GM23248 (cell line): ENCODE measurements at regions not wholly inside any gene's neighbourhood (a gene's known extent, or its start where the extent isn't known, plus 50 kb on each side); places are given as distances from the start of the nearest gene placed in this dataset.

Experiments used
- EZH2 ChIP-seq: fragments of 200-600 bp; sonication (generic); IDR thresholded peaks from 2 replicates; pipeline ENCODE4 v1.6.1; 2018; ENCODE audit warnings: antibody characterized with exemption, mild to moderate bottlenecking; ENCODE audit not compliant: insufficient read depth, poor library complexity, severe bottlenecking
- EZH2phosphoT487 ChIP-seq: fragments of 200-600 bp; sonication (generic); IDR thresholded peaks from 2 replicates; pipeline ENCODE4 v1.6.1; 2018; ENCODE audit warnings: antibody characterized with exemption, moderate library complexity, mild to moderate bottlenecking, low read depth; ENCODE audit not compliant: insufficient read depth

DNA sequence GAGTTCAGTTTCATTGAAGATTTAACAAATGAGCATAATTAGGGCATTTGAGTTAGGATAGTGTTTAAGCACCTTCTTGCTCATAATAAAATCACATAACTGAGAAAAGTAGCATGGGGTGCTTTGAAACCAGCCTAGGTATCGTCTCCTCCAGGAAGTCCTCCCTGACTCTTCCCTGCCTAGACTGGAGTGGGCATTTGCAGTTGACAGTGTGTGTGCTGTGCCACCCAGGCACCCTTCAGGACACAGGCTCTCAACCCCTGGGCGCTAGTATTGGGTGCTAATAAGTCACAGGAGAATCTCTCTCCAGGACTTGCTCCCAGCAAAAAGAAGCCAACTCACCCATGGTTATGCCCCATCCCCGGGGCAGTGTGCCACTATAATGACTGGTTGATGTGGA lies 584.1 kb downstream of the INSC start:
- TF ChIP-seq EZH2phosphoT487 (no peak), EZH2 (no peak)
